Osteoblast (primary cell): ENCODE measurements at regions not wholly inside any gene's neighbourhood (a gene's known extent, or its start where the extent isn't known, plus 50 kb on each side); places are given as distances from the start of the nearest gene placed in this dataset.

Source experiments
- DNase-seq: peaks from one replicate; pipeline ENCODE4 v3.0.0; 2011; ENCODE audit warnings: low spot score, mixed read lengths; ENCODE audit not compliant: insufficient read length; ENCODE audit errors: missing footprints
- H2AFZ ChIP-seq: 2 replicates; pipeline ENCODE4 v1.6.0; 2011; ENCODE audit warnings: mild to moderate bottlenecking, low read length
- H3K27ac ChIP-seq: 2 replicates; pipeline ENCODE4 v1.5.1; 2011; ENCODE audit warnings: mild to moderate bottlenecking, low read depth, low read length, moderate library complexity
- H3K27me3 ChIP-seq: 2 replicates; pipeline ENCODE4 v1.6.0; 2012; ENCODE audit warnings: mild to moderate bottlenecking, control low read depth, inconsistent platforms, low read length, moderate library complexity; ENCODE audit not compliant: insufficient read depth
- H3K36me3 ChIP-seq: 2 replicates; pipeline ENCODE4 v1.5.1; 2011; ENCODE audit warnings: mild to moderate bottlenecking, low read length, control low read depth, moderate library complexity; ENCODE audit not compliant: insufficient read depth
- H3K4me1 ChIP-seq: 2 replicates; pipeline ENCODE4 v1.5.1; 2011; ENCODE audit warnings: mild to moderate bottlenecking, low read length, control low read depth, moderate library complexity; ENCODE audit not compliant: insufficient read depth
- H3K4me2 ChIP-seq: 2 replicates; pipeline ENCODE4 v1.6.0; 2011; ENCODE audit warnings: mild to moderate bottlenecking, low read length; ENCODE audit not compliant: insufficient read depth
- H3K4me3 ChIP-seq: fragments of 200-600 bp; sonication (generic); 3 replicates; pipeline ENCODE4 v1.5.1; 2012; ENCODE audit warnings: mild to moderate bottlenecking, low read length, inconsistent platforms; ENCODE audit not compliant: insufficient read depth
- H3K79me2 ChIP-seq: 2 replicates; pipeline ENCODE4 v1.6.0; 2012; ENCODE audit warnings: mild to moderate bottlenecking, low read length, control low read depth, inconsistent platforms; ENCODE audit not compliant: insufficient read depth
- H3K9me3 ChIP-seq: 2 replicates; pipeline ENCODE4 v1.5.1; 2011; ENCODE audit warnings: low read depth, low read length, control low read depth
- H4K20me1 ChIP-seq: 2 replicates; pipeline ENCODE4 v1.6.0; 2012; ENCODE audit warnings: mild to moderate bottlenecking, low read length, control low read depth; ENCODE audit not compliant: insufficient read depth
- CTCF ChIP-seq: IDR thresholded peaks from 2 replicates; pipeline ENCODE4 v1.5.1; 2011; ENCODE audit warnings: mild to moderate bottlenecking, low read depth, low read length, moderate library complexity; ENCODE audit errors: extremely low read depth

- Histone ChIP-seq H3K9me3 (no peaks in the 10 kb centered on the region), H3K79me2 (no peaks in the 10 kb centered on the region), H3K4me3 (no peak overlapping the region), H4K20me1 (no peaks in the 10 kb centered on the region), H3K4me2 (no peak overlapping the region), H3K36me3 (no peaks in the 10 kb centered on the region), H3K27me3 (no peaks in the 10 kb centered on the region), H3K27ac (no peak overlapping the region), H3K4me1 (peaks cover 6% of the 10 kb centered on the region), H2AFZ (no peak overlapping the region)
- no peak for TF ChIP-seq CTCF
- no peak for DNase-seq
These were observed 63.6 kb upstream of the TNFSF18 start for GRCh38 chr1:173114346-173114745.

- no peaks in the 10 kb centered on the region for H4K20me1 ChIP-seq
- no peaks in the 10 kb centered on the region for H3K79me2 ChIP-seq
- H2AFZ ChIP-seq, result peak overlapping the region; percentile 67
- H3K4me2 ChIP-seq, result no peak overlapping the region
- no peak overlapping the region for H3K4me3 ChIP-seq
- no peaks in the 10 kb centered on the region for H3K36me3 ChIP-seq
- H3K4me1 ChIP-seq, result peaks cover 6% of the 10 kb centered on the region
- no peaks in the 10 kb centered on the region for H3K27me3 ChIP-seq
- H3K9me3 ChIP-seq, result no peaks in the 10 kb centered on the region
- peak overlapping the region; percentile 40 for H3K27ac ChIP-seq
- TF ChIP-seq CTCF, result no peak
- DNase-seq, result peak; percentile 30
These were observed 62.4 kb upstream of the TNFSF18 start for GRCh38 chr1:173113015-173113741.

- TF ChIP-seq CTCF, result no peak
- DNase-seq, result no peak
- Histone ChIP-seq H3K4me1 (peaks cover 6% of the 10 kb centered on the region), H3K9me3 (no peaks in the 10 kb centered on the region), H3K27me3 (no peaks in the 10 kb centered on the region), H3K4me2 (no peak overlapping the region), H3K27ac (no peak overlapping the region), H3K4me3 (no peak overlapping the region), H3K36me3 (no peaks in the 10 kb centered on the region), H3K79me2 (no peaks in the 10 kb centered on the region), H4K20me1 (no peaks in the 10 kb centered on the region), H2AFZ (no peak overlapping the region)
These were observed 61.4 kb upstream of the TNFSF18 start for GRCh38 chr1:173112129-173112528.

GRCh38 chr1:173107696-173108095 lies 57.0 kb upstream of the TNFSF18 start:
- Histone ChIP-seq H2AFZ (no peak overlapping the region), H3K4me2 (no peak overlapping the region), H3K27ac (no peak overlapping the region), H3K79me2 (no peaks in the 10 kb centered on the region), H3K9me3 (no peaks in the 10 kb centered on the region), H3K27me3 (no peaks in the 10 kb centered on the region), H3K36me3 (no peaks in the 10 kb centered on the region), H4K20me1 (no peaks in the 10 kb centered on the region), H3K4me3 (no peak overlapping the region), H3K4me1 (peaks cover 4% of the 10 kb centered on the region)
- TF ChIP-seq CTCF, result no peak
- no peak for DNase-seq
